ENCODE measurements at regions not wholly inside any gene's neighbourhood (a gene's known extent, or its start where the extent isn't known, plus 50 kb on each side); places are given as distances from the start of the nearest gene placed in this dataset.
A peak's percentile ranks its signal among the peaks of the same experiment; 100 is the strongest.

DNA sequence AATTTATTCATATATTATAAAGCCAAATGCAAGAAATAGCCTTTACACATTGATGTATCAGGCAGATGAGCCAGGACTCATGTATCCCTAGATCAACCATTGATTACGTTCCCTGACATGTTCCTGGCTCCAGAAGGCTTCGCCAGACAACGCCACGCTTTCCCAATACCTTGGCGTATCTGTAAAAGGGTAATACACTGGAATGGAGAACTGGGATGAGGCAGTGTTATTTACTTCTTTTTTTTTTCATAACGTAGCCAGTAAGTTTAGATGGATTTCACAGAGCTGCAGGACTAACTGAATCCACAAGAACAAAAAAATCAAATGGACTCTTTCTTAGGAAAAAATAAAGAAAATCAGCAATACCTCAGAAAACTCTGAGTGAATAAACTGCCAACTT lies 588.1 kb upstream of the SEMA3D start:
- TF ChIP-seq POLR2A (IDR thresholded peaks at IDR 0.05; ENCODE audit: extremely low read depth, insufficient read length) (no peak), MYC (IDR thresholded peaks at IDR 0.05; ENCODE audit: low read depth, low read length) (no peak)
- TF ChIP-seq, protein P1, sequence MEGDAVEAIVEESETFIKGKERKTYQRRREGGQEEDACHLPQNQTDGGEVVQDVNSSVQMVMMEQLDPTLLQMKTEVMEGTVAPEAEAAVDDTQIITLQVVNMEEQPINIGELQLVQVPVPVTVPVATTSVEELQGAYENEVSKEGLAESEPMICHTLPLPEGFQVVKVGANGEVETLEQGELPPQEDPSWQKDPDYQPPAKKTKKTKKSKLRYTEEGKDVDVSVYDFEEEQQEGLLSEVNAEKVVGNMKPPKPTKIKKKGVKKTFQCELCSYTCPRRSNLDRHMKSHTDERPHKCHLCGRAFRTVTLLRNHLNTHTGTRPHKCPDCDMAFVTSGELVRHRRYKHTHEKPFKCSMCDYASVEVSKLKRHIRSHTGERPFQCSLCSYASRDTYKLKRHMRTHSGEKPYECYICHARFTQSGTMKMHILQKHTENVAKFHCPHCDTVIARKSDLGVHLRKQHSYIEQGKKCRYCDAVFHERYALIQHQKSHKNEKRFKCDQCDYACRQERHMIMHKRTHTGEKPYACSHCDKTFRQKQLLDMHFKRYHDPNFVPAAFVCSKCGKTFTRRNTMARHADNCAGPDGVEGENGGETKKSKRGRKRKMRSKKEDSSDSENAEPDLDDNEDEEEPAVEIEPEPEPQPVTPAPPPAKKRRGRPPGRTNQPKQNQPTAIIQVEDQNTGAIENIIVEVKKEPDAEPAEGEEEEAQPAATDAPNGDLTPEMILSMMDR (IDR thresholded peaks at IDR 0.05; ENCODE audit: low read depth, low read length), result no peak
- TF ChIP-seq, protein P2, sequence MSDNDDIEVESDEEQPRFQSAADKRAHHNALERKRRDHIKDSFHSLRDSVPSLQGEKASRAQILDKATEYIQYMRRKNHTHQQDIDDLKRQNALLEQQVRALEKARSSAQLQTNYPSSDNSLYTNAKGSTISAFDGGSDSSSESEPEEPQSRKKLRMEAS (IDR thresholded peaks at IDR 0.05; ENCODE audit: low read depth, low read length), result no peak
- DNase-seq (ENCODE audit: low read depth), result no peak
- H3K4me3 ChIP-seq (ENCODE audit: low read depth, low read length), result no peak overlapping the region

DNA sequence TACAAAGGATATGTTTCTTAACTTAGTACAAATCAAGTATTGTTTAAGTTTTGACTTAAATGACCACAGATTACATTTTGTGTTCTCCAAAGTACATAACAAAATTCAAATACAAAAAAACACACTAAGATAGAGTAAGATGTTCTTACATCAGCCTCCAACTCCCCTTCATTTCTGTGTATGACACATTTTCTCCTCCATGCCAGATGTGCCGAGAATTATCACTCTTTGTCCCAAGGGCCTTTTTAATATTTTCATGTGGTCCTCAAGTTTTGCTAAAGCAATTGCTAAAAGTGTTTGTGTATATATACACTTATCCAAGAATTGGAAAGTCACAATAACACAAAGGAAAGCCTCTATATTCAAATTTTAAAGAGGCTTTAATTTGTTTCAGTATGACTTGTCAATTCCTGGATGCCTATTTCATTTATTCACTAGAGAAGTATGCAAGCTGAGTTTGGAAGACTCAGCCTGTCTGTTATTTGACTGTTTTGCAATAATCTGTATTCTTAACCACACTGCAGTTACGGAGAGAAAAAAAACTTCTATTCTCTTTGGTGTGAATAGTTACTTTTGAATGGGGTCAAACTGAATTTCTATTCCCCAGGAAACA lies 586.4 kb upstream of the SEMA3D start:
- peak; percentile 44 for DNase-seq (ENCODE audit: low read depth)
- H3K4me3 ChIP-seq (ENCODE audit: low read depth, low read length), result no peak overlapping the region
- TF ChIP-seq, protein P2 (IDR thresholded peaks at IDR 0.05; ENCODE audit: low read depth, low read length), result no peak
- no peak for TF ChIP-seq POLR2A (IDR thresholded peaks at IDR 0.05; ENCODE audit: extremely low read depth, insufficient read length)

DNA sequence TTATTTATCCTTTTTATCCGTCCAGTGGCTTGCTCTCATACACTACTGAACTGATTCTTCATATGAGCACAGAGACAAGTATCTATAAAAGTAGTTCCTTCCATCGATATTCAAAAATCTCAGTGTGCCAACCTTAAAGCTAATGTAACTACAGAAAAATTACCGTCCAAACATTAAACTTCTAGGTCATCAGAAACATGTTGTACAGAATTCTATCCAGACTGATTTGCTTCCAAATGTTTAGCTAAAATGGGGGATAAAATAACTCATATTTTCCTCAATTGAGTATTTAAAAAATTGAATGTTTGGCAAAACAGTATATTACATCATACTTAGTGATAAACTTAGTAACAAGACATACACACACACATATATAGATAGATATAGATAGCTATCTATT lies 584.7 kb upstream of the SEMA3D start:
- no peak for DNase-seq (ENCODE audit: low read depth)
- TF ChIP-seq, protein P2 (IDR thresholded peaks at IDR 0.05; ENCODE audit: low read depth, low read length), result no peak
- TF ChIP-seq MYC (IDR thresholded peaks at IDR 0.05; ENCODE audit: low read depth, low read length), result no peak
- no peak for TF ChIP-seq POLR2A (IDR thresholded peaks at IDR 0.05; ENCODE audit: extremely low read depth, insufficient read length)
- TF ChIP-seq, protein P1 (IDR thresholded peaks at IDR 0.05; ENCODE audit: low read depth, low read length), result no peak
- no peak overlapping the region for H3K4me3 ChIP-seq (ENCODE audit: low read depth, low read length)

DNA sequence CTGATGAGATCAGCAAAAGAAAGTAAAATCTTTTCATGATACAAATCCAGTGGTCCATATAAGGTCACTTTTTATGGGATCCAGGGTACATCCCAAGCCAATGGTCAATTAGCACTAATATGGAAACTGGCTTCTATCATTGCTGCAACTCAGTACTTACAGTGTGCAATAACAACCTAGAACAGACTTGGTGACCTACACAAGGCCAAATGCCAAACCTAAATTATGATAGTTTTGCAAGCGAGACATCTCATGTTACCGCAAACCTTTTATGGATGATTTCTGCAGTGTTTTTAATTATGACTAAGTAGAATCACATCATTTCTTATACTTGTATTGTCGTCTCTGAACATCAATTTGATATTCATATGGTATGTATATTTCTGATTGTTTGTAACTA lies 583.5 kb upstream of the SEMA3D start:
- TF ChIP-seq, protein P2 (IDR thresholded peaks at IDR 0.05; ENCODE audit: low read depth, low read length), result no peak
- TF ChIP-seq POLR2A (IDR thresholded peaks at IDR 0.05; ENCODE audit: extremely low read depth, insufficient read length), result no peak
- TF ChIP-seq, protein P1 (IDR thresholded peaks at IDR 0.05; ENCODE audit: low read depth, low read length), result no peak
- TF ChIP-seq MYC (IDR thresholded peaks at IDR 0.05; ENCODE audit: low read depth, low read length), result no peak

DNA sequence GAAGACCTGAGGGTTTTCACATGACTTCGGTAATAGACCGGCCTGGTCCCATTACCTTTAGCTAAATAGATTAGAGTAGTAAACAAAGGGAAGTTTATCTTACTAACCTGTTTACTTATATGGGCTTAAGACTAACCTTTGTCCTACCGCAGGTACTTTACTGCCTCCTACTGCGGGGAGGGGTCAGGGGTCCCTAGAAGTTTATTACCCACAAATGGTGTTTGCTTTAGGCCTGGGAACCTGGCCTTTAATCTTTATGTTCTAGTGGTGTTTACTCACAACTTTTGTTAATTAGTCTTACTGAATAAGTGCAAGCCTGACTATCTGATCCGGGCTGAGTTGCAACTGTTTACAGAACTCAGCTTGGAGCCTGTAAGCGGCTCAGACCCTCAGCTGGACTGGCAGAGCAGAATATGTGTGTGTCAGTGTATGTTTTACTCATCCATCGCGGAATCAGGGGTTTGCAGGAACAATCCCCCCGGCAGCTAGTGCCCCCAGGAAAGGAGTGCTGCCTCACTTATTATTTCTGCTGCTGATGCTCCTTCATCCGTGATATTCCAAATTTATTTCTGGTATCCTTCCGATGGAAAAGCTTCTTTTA lies 578.9 kb upstream of the SEMA3D start:
- TF ChIP-seq, protein P2 (IDR thresholded peaks at IDR 0.05; ENCODE audit: low read depth, low read length), result no peak
- TF ChIP-seq MYC (IDR thresholded peaks at IDR 0.05; ENCODE audit: low read depth, low read length), result no peak
- TF ChIP-seq, protein P1 (IDR thresholded peaks at IDR 0.05; ENCODE audit: low read depth, low read length), result no peak
- no peak for TF ChIP-seq POLR2A (IDR thresholded peaks at IDR 0.05; ENCODE audit: extremely low read depth, insufficient read length)
- DNase-seq (ENCODE audit: low read depth), result no peak
- no peak overlapping the region for H3K4me3 ChIP-seq (ENCODE audit: low read depth, low read length)

More for the DNA sequence above, 583.5 kb upstream of the SEMA3D start:
- no peak overlapping the region for H3K4me3 ChIP-seq (ENCODE audit: low read depth, low read length)
- DNase-seq (ENCODE audit: low read depth), result no peak

DNA sequence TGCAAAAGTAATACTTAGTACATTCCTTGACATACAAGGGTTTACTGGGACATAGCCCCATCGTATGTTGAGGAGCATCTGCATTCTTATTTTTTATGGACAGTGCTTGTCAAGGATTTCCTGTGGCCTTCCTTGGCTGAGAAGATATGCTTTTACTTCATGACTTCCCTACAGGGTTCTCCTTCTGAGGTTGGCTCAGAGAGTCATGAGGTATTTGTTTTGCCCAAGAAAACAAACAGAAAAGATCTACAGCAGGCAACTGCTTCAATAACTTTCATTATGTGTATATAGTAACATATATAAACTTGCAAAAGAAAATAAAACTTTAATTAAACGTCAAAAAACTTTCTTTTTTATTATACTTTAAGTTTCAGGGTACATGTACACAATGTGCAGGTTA lies 577.2 kb upstream of the SEMA3D start:
- DNase-seq (ENCODE audit: low read depth), result no peak
- no peak overlapping the region for H3K4me3 ChIP-seq (ENCODE audit: low read depth, low read length)
- TF ChIP-seq, protein P2 (IDR thresholded peaks at IDR 0.05; ENCODE audit: low read depth, low read length), result no peak
- TF ChIP-seq, protein P1 (IDR thresholded peaks at IDR 0.05; ENCODE audit: low read depth, low read length), result no peak
- TF ChIP-seq MYC (IDR thresholded peaks at IDR 0.05; ENCODE audit: low read depth, low read length) (no peak), POLR2A (IDR thresholded peaks at IDR 0.05; ENCODE audit: extremely low read depth, insufficient read length) (no peak)

Measured in NB4 (cell line).